HepG2 (cell line): ENCODE measurements at regions not wholly inside any gene's neighbourhood (a gene's known extent, or its start where the extent isn't known, plus 50 kb on each side); places are given as distances from the start of the nearest gene placed in this dataset.

Source experiments
- ATAC-seq: fragments of 200-7000 bp; cut with Tn5 transposase; 3 replicates; pipeline ENCODE4 v1.9.1; 2020; ENCODE audit warnings: mild to moderate bottlenecking, moderate library complexity
- BruUV-seq: library from RNA; stranded (reverse); fragments of 400-500 nt; replicated peaks from 2 replicates; lab custom pipeline; 2021; lab: Mats Ljungman, UMichigan
- CTCF ChIA-PET: fragments of 300-600 bp; formaldehyde crosslinking; extraction: SDS; loops from one replicate; lab custom pipeline; 2021; ENCODE audit warnings: low total read pairs, inconsistent platforms, low intra/inter-chr PET ratio; lab: Yijun Ruan, JAX
- POLR2A ChIA-PET: fragments of 350-600 bp; sonication (Branson Sonifier 250); formaldehyde crosslinking; loops from one replicate; lab custom pipeline; 2020; ENCODE audit warnings: antibody characterized with exemption, inconsistent platforms; lab: Yijun Ruan, JAX
- DNase-seq: peaks from one replicate; pipeline ENCODE4 v3.0.0-alpha.2; 2015; ENCODE audit warnings: low spot score
- FAIRE-seq: peaks from 3 replicates; lab custom pipeline; 2011; peaks lifted over from hg19 to GRCh38; lab: Jason Lieb, UNC
- H2AFZ ChIP-seq: one replicate; pipeline ENCODE4 v1.6.1; 2011; ENCODE audit warnings: low read length, inconsistent platforms
- H3K27ac ChIP-seq: fragments of 300-600 bp; 3 replicates; pipeline ENCODE4 v1.8.0; 2011; ENCODE audit warnings: mixed run types, mild to moderate bottlenecking, mixed read lengths, low read length, inconsistent platforms; ENCODE audit not compliant: insufficient read depth; ENCODE audit errors: extremely low read length
- H3K27me3 ChIP-seq, 2 experiments: fragments of 200-600 bp in 1 of 2; 2 replicates in 1 of 2; 3 replicates in 1 of 2; pipeline versions ENCODE4 v1.6.0 to v1.8.0; 2011; ENCODE audit warnings: low read length in 2 of 2, mild to moderate bottlenecking in 2 of 2, moderate library complexity in 2 of 2, inconsistent platforms in 1 of 2; ENCODE audit not compliant: insufficient read depth in 2 of 2, control insufficient read depth in 1 of 2
- H3K36me3 ChIP-seq, 2 experiments: fragments of 200-600 bp in 1 of 2; replicated peaks in 1 of 2; 2 replicates in 1 of 2; 3 replicates in 1 of 2; pipeline versions ENCODE4 v1.5.1 to v1.8.0; 2011; ENCODE audit warnings: low read length in 2 of 2, inconsistent platforms in 1 of 2; ENCODE audit not compliant: insufficient read depth in 2 of 2, control insufficient read depth in 1 of 2
- H3K4me1 ChIP-seq: 2 replicates; pipeline ENCODE4 v1.5.1; 2012; ENCODE audit warnings: low read length, inconsistent platforms; ENCODE audit not compliant: insufficient read depth
- H3K4me2 ChIP-seq: 2 replicates; pipeline ENCODE4 v1.6.0; 2011; ENCODE audit warnings: low read depth, low read length, inconsistent platforms
- H3K4me3 ChIP-seq, 3 experiments: fragments of 200-600 bp in 1 of 3; sonication (generic), shearing (Covaris generic) in 1 of 3; replicated peaks in 1 of 3; 2 replicates each; pipeline ENCODE4 v1.5.1; 2011 to 2016; ENCODE audit warnings: low read length in 3 of 3, inconsistent platforms in 2 of 3, low read depth in 2 of 3, mild to moderate bottlenecking in 2 of 3, control low read depth in 1 of 3, mixed read lengths in 1 of 3; ENCODE audit not compliant: insufficient read depth in 1 of 3
- H3K79me2 ChIP-seq: one replicate; pipeline ENCODE4 v1.6.1; 2011; ENCODE audit warnings: low read length, inconsistent platforms; ENCODE audit not compliant: insufficient read depth
- H3K9ac ChIP-seq: 2 replicates; pipeline ENCODE4 v1.6.0; 2011; ENCODE audit warnings: mild to moderate bottlenecking, low read depth, low read length, inconsistent platforms; ENCODE audit not compliant: insufficient read depth
- H3K9me3 ChIP-seq: 2 replicates; pipeline ENCODE4 v1.5.1; 2012; ENCODE audit warnings: mild to moderate bottlenecking, low read length
- H4K20me1 ChIP-seq: 2 replicates; pipeline ENCODE4 v1.6.0; 2011; ENCODE audit warnings: inconsistent platforms, mild to moderate bottlenecking, low read length, moderate library complexity; ENCODE audit not compliant: insufficient read depth
- FOSL2 ChIP-seq: sonication (generic); formaldehyde crosslinking; IDR thresholded peaks from 2 replicates; pipeline ENCODE4 v1.4.0; 2020; ENCODE audit warnings: missing genetic modification reagents
- FOXM1 ChIP-seq: sonication (generic); formaldehyde crosslinking; IDR thresholded peaks from 2 replicates; pipeline ENCODE4 v1.5.0; 2020; ENCODE audit warnings: missing genetic modification reagents
- HDAC1 ChIP-seq: sonication (generic); formaldehyde crosslinking; IDR thresholded peaks from 2 replicates; pipeline ENCODE4 v1.5.1; 2020; ENCODE audit warnings: mild to moderate bottlenecking, missing genetic modification reagents
- HMG20B ChIP-seq: conservative IDR thresholded peaks from 2 replicates; pipeline ENCODE4 v1.6.1; 2016; ENCODE audit warnings: missing genetic modification reagents, missing compliant biosample characterization
- HMGXB4 ChIP-seq, 2 experiments: sonication (generic) in 1 of 2; formaldehyde crosslinking in 1 of 2; IDR thresholded peaks; 2 replicates each; pipeline versions ENCODE4 v1.4.0 to v1.6.1; 2018 to 2020; ENCODE audit warnings: missing genetic modification reagents in 2 of 2, borderline replicate concordance in 1 of 2, low read depth in 1 of 2, mild to moderate bottlenecking in 1 of 2, missing biosample characterization in 1 of 2
- PCBP1 ChIP-seq: fragments of 200-400 bp; formaldehyde crosslinking; IDR thresholded peaks from 2 replicates; pipeline ENCODE4 v1.6.1; 2017; ENCODE audit warnings: mild to moderate bottlenecking, low read depth, low read length, borderline replicate concordance
- SOX13 ChIP-seq, 3 experiments: fragments of 450-650 bp in 1 of 3; sonication (generic) in 1 of 3; formaldehyde crosslinking in 1 of 3; IDR thresholded peaks in 2 of 3; conservative IDR thresholded peaks in 1 of 3; 2 replicates each; pipeline versions ENCODE4 v1.5.0 to v1.6.1; 2016 to 2020; ENCODE audit warnings: antibody characterized with exemption in 1 of 3, mild to moderate bottlenecking in 1 of 3, missing compliant biosample characterization in 1 of 3, missing genetic modification reagents in 1 of 3, moderate library complexity in 1 of 3
- SP4 ChIP-seq: sonication (generic); formaldehyde crosslinking; IDR thresholded peaks from 2 replicates; pipeline ENCODE4 v1.8.1; 2023; ENCODE audit warnings: mild to moderate bottlenecking, missing genetic modification reagents
- ZNF710 ChIP-seq: sonication (generic); formaldehyde crosslinking; IDR thresholded peaks from 2 replicates; pipeline ENCODE4 v1.5.0; 2020; ENCODE audit warnings: mild to moderate bottlenecking, missing genetic modification reagents, borderline replicate concordance
- ZNF770 ChIP-seq: sonication (generic); formaldehyde crosslinking; IDR thresholded peaks from 2 replicates; pipeline ENCODE4 v1.5.0; 2020; ENCODE audit warnings: mild to moderate bottlenecking, missing genetic modification reagents
- WGBS: methylation state at CpG from one replicate; pipeline ENCODE4 v1.1.6; 2017; ENCODE audit warnings: low lambda C conversion rate; 5-methylcytosine and 5-hydroxymethylcytosine counted together
- in situ Hi-C: cut with HindIII; loops from 2 replicates; pipeline ENCODE4 v1.10.0; 2017; ENCODE audit warnings: low pct_unique_long_range_greater_than_20kb; ENCODE audit not compliant: extremely low pct_ligation_motif_present
- intact Hi-C: fragments of 100-400 bp; cut with micrococcal nuclease; formaldehyde crosslinking; loops from one replicate; pipeline ENCODE4 v1.10.0; 2022; ENCODE audit not compliant: unreplicated experiment

GRCh38 chrX:9379697-9380551, 84.9 kb upstream of the TBL1X start:
- ATAC-seq (no peak; the same call in 2 of the 3 replicates), FAIRE-seq (no peak), DNase-seq (peak; percentile 16)
- Histone ChIP-seq H3K4me1 (peaks cover 10% of the 10 kb centered on the region; the same call in 1 of the 2 replicates), H3K4me2 (no peak overlapping the region), H3K4me3 (no peak overlapping the region), H3K9me3 (no peaks in the 10 kb centered on the region), H3K9ac (no peak overlapping the region), H4K20me1 (no peaks in the 10 kb centered on the region), H2AFZ (no peak overlapping the region), H3K27ac (no peak overlapping the region), H3K79me2 (no peaks in the 10 kb centered on the region), H3K27me3 (no peaks in the 10 kb centered on the region), H3K36me3 (no peaks in the 10 kb centered on the region)
- intact Hi-C loops = no loop called here
- POLR2A ChIA-PET = no interaction called here
- TF ChIP-seq SP4 = no peak
- no peak for TF ChIP-seq ZNF770 (CRISPR knock-in tag)
- TF ChIP-seq HMG20B (CRISPR knock-in tag) = no peak
- TF ChIP-seq FOSL2 (CRISPR knock-in tag) = peak; percentile 52
- no peak for TF ChIP-seq HDAC1 (CRISPR knock-in tag)
- no peak for TF ChIP-seq HMGXB4 (CRISPR knock-in tag; IDR thresholded peaks at IDR 0.05; ENCODE audit: borderline replicate concordance in 1 of 2, low read depth in 1 of 2)
- TF ChIP-seq PCBP1 = no peak
- TF ChIP-seq FOXM1 = no peak
- no peak for TF ChIP-seq SOX13 (IDR thresholded peaks at IDR 0.05)
- peak in 1 of 2 experiments; percentile 13; a peak in 1 of 4 replicates for TF ChIP-seq SOX13 (CRISPR knock-in tag; conservative IDR thresholded peaks at IDR 0.05 in 1 of 2, IDR thresholded peaks at IDR 0.05 in 1 of 2)
- TF ChIP-seq ZNF710 = no peak
- CTCF ChIA-PET = no interaction called here
- no TSS peak for BruUV-seq
- in situ Hi-C loops = no loop called here
- whole genome bisulfite sequencing = 5% methylated on average over 3 of the region's 10 CpGs
